ENCODE measurements at regions not wholly inside any gene's neighbourhood (a gene's known extent, or its start where the extent isn't known, plus 50 kb on each side); places are given as distances from the start of the nearest gene placed in this dataset.

DNA sequence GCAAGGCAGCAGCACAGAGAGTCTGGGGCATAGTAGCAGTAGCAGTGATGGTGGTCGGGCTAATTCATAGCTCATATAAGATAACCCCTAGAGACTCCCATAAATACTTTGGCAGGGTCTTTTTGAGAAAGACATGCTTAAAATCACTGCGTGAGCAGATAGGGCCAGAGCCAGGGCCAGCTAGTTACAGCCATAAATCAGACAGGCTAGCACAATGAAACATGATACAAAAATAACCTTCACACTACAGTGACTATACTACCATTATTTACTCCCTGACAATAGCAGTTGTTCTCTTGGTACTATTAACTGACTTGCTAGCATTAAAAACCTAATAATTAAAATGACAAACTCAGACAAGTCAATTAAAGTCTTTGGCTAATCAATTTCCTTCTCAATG lies 295.9 kb downstream of the SMARCA1 start:
- in situ Hi-C loops (cut with HindIII; ENCODE audit: low sequenced_read_pairs), result no loop called here
- DNase-seq (ENCODE audit: low read depth, low spot score), result no peak
- no peak overlapping the region for H3K4me3 ChIP-seq (ENCODE audit: low read depth, low read length)
- TF ChIP-seq, protein P1, sequence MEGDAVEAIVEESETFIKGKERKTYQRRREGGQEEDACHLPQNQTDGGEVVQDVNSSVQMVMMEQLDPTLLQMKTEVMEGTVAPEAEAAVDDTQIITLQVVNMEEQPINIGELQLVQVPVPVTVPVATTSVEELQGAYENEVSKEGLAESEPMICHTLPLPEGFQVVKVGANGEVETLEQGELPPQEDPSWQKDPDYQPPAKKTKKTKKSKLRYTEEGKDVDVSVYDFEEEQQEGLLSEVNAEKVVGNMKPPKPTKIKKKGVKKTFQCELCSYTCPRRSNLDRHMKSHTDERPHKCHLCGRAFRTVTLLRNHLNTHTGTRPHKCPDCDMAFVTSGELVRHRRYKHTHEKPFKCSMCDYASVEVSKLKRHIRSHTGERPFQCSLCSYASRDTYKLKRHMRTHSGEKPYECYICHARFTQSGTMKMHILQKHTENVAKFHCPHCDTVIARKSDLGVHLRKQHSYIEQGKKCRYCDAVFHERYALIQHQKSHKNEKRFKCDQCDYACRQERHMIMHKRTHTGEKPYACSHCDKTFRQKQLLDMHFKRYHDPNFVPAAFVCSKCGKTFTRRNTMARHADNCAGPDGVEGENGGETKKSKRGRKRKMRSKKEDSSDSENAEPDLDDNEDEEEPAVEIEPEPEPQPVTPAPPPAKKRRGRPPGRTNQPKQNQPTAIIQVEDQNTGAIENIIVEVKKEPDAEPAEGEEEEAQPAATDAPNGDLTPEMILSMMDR (IDR thresholded peaks at IDR 0.05; ENCODE audit: low read depth, low read length), result no peak

DNA sequence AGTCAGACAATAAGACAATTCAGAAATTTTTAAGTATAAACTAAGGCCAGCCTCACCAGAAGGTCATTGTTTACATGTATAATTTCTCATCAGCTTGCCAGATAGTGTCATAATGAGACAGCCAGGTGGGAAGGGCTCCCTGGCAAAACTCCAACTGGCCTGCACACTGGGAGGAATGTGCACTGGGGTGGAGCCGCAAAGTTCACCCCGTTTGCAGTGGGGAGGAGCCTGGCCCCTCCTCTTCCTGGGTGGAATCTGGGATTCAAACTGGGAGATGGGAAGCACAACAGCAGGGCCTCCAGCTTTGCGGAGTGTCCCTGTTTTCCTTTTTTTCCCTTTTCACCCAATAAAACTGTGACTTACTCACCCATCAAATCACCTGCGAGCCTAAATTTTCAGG lies 329.9 kb downstream of the SMARCA1 start:
- no peak for DNase-seq (ENCODE audit: low read depth, low spot score)
- no peak overlapping the region for H3K4me3 ChIP-seq (ENCODE audit: low read depth, low read length)
- TF ChIP-seq, protein P1 (IDR thresholded peaks at IDR 0.05; ENCODE audit: low read depth, low read length), result no peak
- in situ Hi-C loops (cut with HindIII; ENCODE audit: low sequenced_read_pairs), result no loop called here

DNA sequence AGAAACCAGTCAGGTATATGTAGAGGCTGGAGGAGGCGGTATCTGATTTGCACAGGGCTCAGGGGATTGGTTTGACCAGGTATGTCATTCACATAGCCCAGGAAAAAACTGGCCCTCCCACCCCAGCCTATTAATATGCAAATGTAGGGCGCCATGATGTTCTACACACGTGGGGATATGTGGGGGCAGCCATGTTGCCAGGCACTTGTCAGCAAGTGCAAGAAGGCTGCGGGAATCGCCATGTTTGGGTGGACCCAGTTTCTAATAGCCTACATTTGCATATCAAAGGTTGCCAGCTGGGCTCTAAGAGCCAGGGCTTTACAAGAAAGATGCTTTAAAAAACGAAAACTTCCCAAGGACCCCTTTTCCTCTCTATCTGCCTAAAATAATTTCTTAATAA lies 335.1 kb downstream of the SMARCA1 start:
- DNase-seq (ENCODE audit: low read depth, low spot score), result no peak
- in situ Hi-C loops (cut with HindIII; ENCODE audit: low sequenced_read_pairs), result no loop called here
- TF ChIP-seq, protein P1 (IDR thresholded peaks at IDR 0.05; ENCODE audit: low read depth, low read length), result no peak
- no peak overlapping the region for H3K4me3 ChIP-seq (ENCODE audit: low read depth, low read length)

DNA sequence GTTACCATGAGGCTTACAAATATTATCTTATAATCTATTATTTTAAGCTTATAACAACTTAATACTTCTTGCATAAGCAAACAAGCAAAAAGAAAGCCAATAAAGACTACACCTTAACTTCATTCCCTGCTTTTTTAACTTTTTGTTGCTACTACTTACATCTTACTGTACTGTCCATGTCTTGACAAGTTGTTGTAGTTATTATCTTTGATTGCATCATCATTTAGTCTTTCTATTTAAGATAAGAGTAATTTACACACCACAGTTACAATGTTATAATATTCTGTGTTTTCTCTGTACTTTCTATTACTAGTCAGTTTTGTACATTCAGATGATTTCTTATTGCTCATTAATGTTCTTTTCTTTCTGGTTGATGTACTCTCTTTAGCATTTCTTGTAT lies 346.6 kb downstream of the SMARCA1 start:
- TF ChIP-seq, protein P1 (IDR thresholded peaks at IDR 0.05; ENCODE audit: low read depth, low read length), result no peak
- H3K4me3 ChIP-seq (ENCODE audit: low read depth, low read length), result no peak overlapping the region
- no peak for DNase-seq (ENCODE audit: low read depth, low spot score)
- in situ Hi-C loops (cut with HindIII; ENCODE audit: low sequenced_read_pairs), result no loop called here

DNA sequence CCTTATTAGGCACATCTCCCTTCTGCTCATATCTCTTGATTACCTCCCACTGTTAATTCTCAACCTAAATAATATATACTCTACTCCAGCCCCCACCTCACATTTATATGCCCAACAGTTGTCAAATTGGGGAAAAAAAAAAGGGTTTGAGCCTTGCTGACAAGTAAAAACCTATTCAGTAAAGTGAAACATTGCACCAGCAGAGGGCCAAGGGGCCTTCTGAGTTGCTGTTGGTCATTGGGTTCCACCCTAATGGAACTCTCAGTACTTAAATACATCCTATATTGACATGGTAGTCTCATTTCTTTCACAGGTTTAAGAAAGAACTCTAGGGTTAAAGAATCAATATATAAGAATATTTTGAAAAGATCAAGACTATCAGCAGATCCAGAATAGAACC lies 362.2 kb downstream of the SMARCA1 start:
- no peak overlapping the region for H3K4me3 ChIP-seq (ENCODE audit: low read depth, low read length)
- TF ChIP-seq, protein P1 (IDR thresholded peaks at IDR 0.05; ENCODE audit: low read depth, low read length), result no peak
- no peak for DNase-seq (ENCODE audit: low read depth, low spot score)
- in situ Hi-C loops (cut with HindIII; ENCODE audit: low sequenced_read_pairs), result no loop called here

DNA sequence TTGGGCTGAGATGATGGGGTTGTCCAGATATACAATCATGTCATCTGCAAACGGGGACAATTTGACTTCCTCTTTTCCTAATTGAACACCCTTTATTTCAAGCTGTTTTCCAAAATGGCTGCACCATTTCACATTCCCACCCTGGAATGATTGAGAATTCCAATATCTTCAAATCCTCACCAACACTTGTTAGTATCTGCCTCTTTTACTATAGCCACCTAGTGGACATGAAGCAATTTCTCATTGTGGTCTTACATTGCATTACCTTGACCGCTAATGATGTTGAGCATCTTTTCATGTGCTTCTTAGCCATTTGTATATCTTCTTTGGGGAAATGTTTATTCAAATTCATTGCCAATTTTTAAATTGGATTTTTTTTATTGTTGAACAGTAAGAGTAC lies 364.8 kb downstream of the SMARCA1 start:
- H3K4me3 ChIP-seq (ENCODE audit: low read depth, low read length), result no peak overlapping the region
- in situ Hi-C loops (cut with HindIII; ENCODE audit: low sequenced_read_pairs), result no loop called here
- no peak for DNase-seq (ENCODE audit: low read depth, low spot score)
- TF ChIP-seq, protein P1 (IDR thresholded peaks at IDR 0.05; ENCODE audit: low read depth, low read length), result no peak

DNA sequence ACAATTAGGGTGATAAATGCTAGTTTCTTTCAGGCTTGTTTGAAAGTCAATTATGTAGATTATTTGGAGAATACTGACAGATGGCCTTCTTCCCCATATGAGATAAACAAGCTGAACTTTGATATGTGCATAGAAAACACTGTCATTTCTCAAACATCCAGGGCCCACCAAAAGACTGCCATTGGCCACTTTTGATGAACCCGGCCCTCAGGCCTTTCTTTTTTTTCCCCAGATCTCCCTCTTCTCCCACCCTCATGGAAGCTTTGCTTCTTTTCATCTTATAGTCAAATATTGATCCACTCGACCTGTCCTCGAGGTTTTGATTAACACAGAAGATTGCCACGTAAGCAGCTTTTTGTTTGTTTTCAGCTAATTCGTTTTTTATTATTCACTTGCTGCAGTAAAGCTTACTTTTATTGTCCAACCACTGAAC lies 377.4 kb downstream of the SMARCA1 start:
- no peak overlapping the region for H3K4me3 ChIP-seq (ENCODE audit: low read depth, low read length)
- TF ChIP-seq, protein P1 (IDR thresholded peaks at IDR 0.05; ENCODE audit: low read depth, low read length), result no peak
- no peak for DNase-seq (ENCODE audit: low read depth, low spot score)
- in situ Hi-C loops (cut with HindIII; ENCODE audit: low sequenced_read_pairs), result no loop called here
